Natural killer cell (primary cell): ENCODE measurements at regions not wholly inside any gene's neighbourhood (a gene's known extent, or its start where the extent isn't known, plus 50 kb on each side); places are given as distances from the start of the nearest gene placed in this dataset.

ENCODE experiments used
- ATAC-seq, 3 donors: fragments of 150-1000 bp in 2 of 3; fragments of 200-7000 bp in 1 of 3; cut with Tn5 transposase; 1 replicate in 1 of 3; 2 replicates in 2 of 3; pipeline ENCODE4 v1.10.0; 2021; ENCODE audit warnings: mild to moderate bottlenecking in 2 of 3, moderate library complexity in 2 of 3
- DNase-seq, 2 donors: peaks; one replicate each; pipeline versions ENCODE4 v3.0.0 to v3.0.0-alpha.2; 2013 to 2021; ENCODE audit warnings: mixed read lengths in 1 of 2
- H3K27ac ChIP-seq: one replicate; pipeline ENCODE4 v1.5.1; 2013; ENCODE audit warnings: mild to moderate bottlenecking, low read length
- H3K27me3 ChIP-seq: one replicate; pipeline ENCODE4 v1.6.1; 2013; ENCODE audit warnings: low read length; ENCODE audit not compliant: control insufficient read depth, insufficient read depth
- H3K36me3 ChIP-seq: one replicate; pipeline ENCODE4 v1.6.1; 2013; ENCODE audit warnings: low read length; ENCODE audit not compliant: control insufficient read depth, insufficient read depth
- H3K4me1 ChIP-seq: one replicate; pipeline ENCODE4 v1.6.1; 2013; ENCODE audit warnings: low read length; ENCODE audit not compliant: control insufficient read depth, insufficient read depth
- H3K4me3 ChIP-seq: one replicate; pipeline ENCODE4 v1.5.1; 2013; ENCODE audit warnings: low read length
- H3K9me3 ChIP-seq: one replicate; pipeline ENCODE4 v1.6.1; 2013; ENCODE audit warnings: low read length; ENCODE audit not compliant: control insufficient read depth, insufficient read depth
- H3K27ac Mint-ChIP-seq, 2 donors: one replicate each; pipeline ENCODE4 v1.8.0; 2022; ENCODE audit warnings: mild to moderate bottlenecking in 2 of 2, mixed read lengths in 2 of 2, moderate library complexity in 1 of 2
- H3K27me3 Mint-ChIP-seq, 2 donors: one replicate each; pipeline ENCODE4 v1.8.0; 2022; ENCODE audit warnings: low read depth in 2 of 2, mixed read lengths in 2 of 2
- H3K36me3 Mint-ChIP-seq: one replicate; pipeline ENCODE4 v1.8.0; 2022; ENCODE audit warnings: mixed read lengths
- H3K4me1 Mint-ChIP-seq, 2 donors: one replicate each; pipeline ENCODE4 v1.8.0; 2022; ENCODE audit warnings: mixed read lengths in 2 of 2
- H3K4me3 Mint-ChIP-seq: one replicate; pipeline ENCODE4 v1.8.0; 2022; ENCODE audit warnings: mild to moderate bottlenecking, moderate library complexity, mixed read lengths
- H3K9me3 Mint-ChIP-seq, 2 donors: one replicate each; pipeline ENCODE4 v1.8.0; 2022; ENCODE audit warnings: mixed read lengths in 2 of 2
- CTCF ChIP-seq: fragments of 200-600 bp; IDR thresholded peaks from one replicate; pipeline ENCODE4 v1.8.0; 2022; ENCODE audit warnings: antibody characterized with exemption
- WGBS: methylation state at CpG from one replicate; pipeline ENCODE4 v1.1.7; 2013; ENCODE audit warnings: missing lambda C conversion rate; ENCODE audit not compliant: insufficient coverage; 5-methylcytosine and 5-hydroxymethylcytosine counted together
- intact Hi-C: fragments of 100-400 bp; cut with micrococcal nuclease; formaldehyde crosslinking; loops from one replicate; pipeline ENCODE4 v1.14.2; 2022

GRCh38 chr9:84173961-84174360 lies 166.6 kb downstream of the SLC28A3 start:
- intact Hi-C loops = loop anchor here (1.0 kb wide), 1 partner anchor 236 kb away; no protein-coding TSS in a partner anchor
- Mint-ChIP-seq H3K9me3 (no peaks in the 10 kb centered on the region), H3K36me3 (no peaks in the 10 kb centered on the region), H3K4me3 (no peak overlapping the region), H3K27ac (no peak overlapping the region), H3K27me3 (peaks cover 5 to 12% of the 10 kb centered on the region in 2 donors), H3K4me1 (peaks cover 0 to 6% of the 10 kb centered on the region in 2 donors)
- TF ChIP-seq CTCF = no peak
- Histone ChIP-seq H3K27me3 (no peaks in the 10 kb centered on the region), H3K36me3 (no peaks in the 10 kb centered on the region), H3K4me3 (no peak overlapping the region), H3K4me1 (no peaks in the 10 kb centered on the region), H3K27ac (no peak overlapping the region), H3K9me3 (no peaks in the 10 kb centered on the region)
- ATAC-seq = no peak
- DNase-seq = no peak
- WGBS = no CpG with 5 or more reads among the region's 2 CpGs

- Mint-ChIP-seq H3K27me3 (peaks cover 5 to 12% of the 10 kb centered on the region in 2 donors), H3K36me3 (no peaks in the 10 kb centered on the region), H3K4me3 (no peak overlapping the region), H3K9me3 (no peaks in the 10 kb centered on the region), H3K27ac (no peak overlapping the region), H3K4me1 (peaks cover 0 to 6% of the 10 kb centered on the region in 2 donors)
- Histone ChIP-seq H3K4me1 (no peaks in the 10 kb centered on the region), H3K9me3 (no peaks in the 10 kb centered on the region), H3K4me3 (no peak overlapping the region), H3K27ac (no peak overlapping the region), H3K27me3 (no peaks in the 10 kb centered on the region), H3K36me3 (no peaks in the 10 kb centered on the region)
- intact Hi-C loops = no loop called here
- no CpG with 5 or more reads among the region's 1 CpG for WGBS
- no peak for TF ChIP-seq CTCF
- no peak for DNase-seq
- ATAC-seq = no peak
Measured at GRCh38 chr9:84174486-84174885, 166.1 kb downstream of the SLC28A3 start.

DNA sequence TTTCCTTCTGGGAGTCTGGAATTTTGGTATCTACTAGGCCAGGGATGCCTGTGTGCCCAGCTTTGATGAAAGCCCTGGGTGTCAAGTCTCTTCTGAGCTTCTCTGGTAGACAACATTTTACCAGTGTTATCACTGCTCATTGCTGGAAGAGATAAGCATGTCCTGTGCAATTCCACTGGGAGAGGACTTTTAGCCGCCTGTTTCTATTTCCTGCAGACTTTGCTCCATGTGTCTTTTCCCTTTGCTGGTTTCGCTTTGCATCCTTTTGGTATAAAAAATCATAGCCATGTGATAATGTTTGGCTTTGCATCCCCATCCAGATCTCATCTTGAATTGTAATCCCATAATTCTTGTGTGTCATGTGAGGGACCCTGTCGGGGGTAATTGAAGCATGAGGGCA lies 163.2 kb downstream of the SLC28A3 start:
- Histone ChIP-seq H3K4me3 (no peak overlapping the region), H3K4me1 (no peaks in the 10 kb centered on the region), H3K9me3 (no peaks in the 10 kb centered on the region), H3K27ac (no peak overlapping the region), H3K27me3 (no peaks in the 10 kb centered on the region), H3K36me3 (no peaks in the 10 kb centered on the region)
- H3K4me1 Mint-ChIP-seq = peaks cover 0 to 10% of the 10 kb centered on the region in 2 donors
- WGBS = 94% methylated on average over 3 of the region's 3 CpGs
- no peak for TF ChIP-seq CTCF
- intact Hi-C loops = no loop called here
- peaks cover 17 to 21% of the 10 kb centered on the region in 2 donors for H3K27me3 Mint-ChIP-seq
- H3K27ac Mint-ChIP-seq = no peak overlapping the region
- no peak for ATAC-seq
- H3K4me3 Mint-ChIP-seq = no peak overlapping the region
- no peaks in the 10 kb centered on the region for H3K9me3 Mint-ChIP-seq
- H3K36me3 Mint-ChIP-seq = no peaks in the 10 kb centered on the region
- no peak for DNase-seq

DNA sequence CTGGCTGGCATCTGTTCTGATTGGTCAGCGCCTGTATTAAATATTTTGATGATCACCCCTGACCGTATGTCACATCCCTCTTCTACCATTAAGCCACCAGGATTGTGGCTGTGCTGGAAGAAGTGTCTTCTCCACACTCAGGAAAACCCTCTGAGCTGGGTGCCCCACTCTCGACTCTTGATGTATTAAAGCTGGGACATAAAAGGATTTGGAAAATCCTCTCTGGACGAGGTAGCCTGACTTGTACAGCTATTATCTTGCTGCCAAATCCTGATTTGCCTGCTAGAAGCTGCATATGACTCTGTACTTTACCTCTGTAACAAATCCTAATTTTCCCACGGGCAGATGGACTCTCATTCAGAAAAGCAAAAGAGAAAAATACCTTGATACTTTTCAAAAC lies 161.0 kb downstream of the SLC28A3 start:
- intact Hi-C loops = no loop called here
- Histone ChIP-seq H3K27me3 (no peaks in the 10 kb centered on the region), H3K4me3 (no peak overlapping the region), H3K36me3 (no peaks in the 10 kb centered on the region), H3K4me1 (no peaks in the 10 kb centered on the region), H3K9me3 (no peaks in the 10 kb centered on the region), H3K27ac (no peak overlapping the region)
- H3K27me3 Mint-ChIP-seq = peaks cover 8 to 12% of the 10 kb centered on the region in 2 donors
- no peak overlapping the region for H3K4me3 Mint-ChIP-seq
- H3K4me1 Mint-ChIP-seq = peaks cover 0 to 7% of the 10 kb centered on the region in 2 donors
- no peaks in the 10 kb centered on the region for H3K9me3 Mint-ChIP-seq
- DNase-seq = no peak
- TF ChIP-seq CTCF = no peak
- H3K36me3 Mint-ChIP-seq = no peaks in the 10 kb centered on the region
- no peak for ATAC-seq
- H3K27ac Mint-ChIP-seq = no peak overlapping the region
- 87% methylated on average over 5 of the region's 5 CpGs for WGBS
